ENCODE measurements at regions not wholly inside any gene's neighbourhood (a gene's known extent, or its start where the extent isn't known, plus 50 kb on each side); places are given as distances from the start of the nearest gene placed in this dataset.

DNA sequence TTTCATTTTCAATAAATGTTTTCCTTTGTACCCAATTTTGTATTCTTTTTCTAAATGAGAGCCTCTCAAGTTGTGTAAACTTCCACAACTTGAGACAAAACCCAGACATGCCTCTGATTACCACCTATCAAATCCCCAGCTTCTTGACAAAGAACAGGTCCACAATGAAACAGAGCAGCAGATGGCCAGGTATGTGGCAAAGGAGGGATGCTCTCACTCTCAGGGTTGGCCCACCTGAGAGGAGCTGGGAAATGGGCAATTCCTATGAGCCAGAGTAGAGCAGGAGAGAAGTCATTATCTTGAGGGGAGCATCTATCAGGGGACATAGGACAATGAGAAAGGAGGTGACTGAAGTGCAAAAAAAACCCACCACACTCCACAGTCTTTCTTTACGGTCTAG lies 273.5 kb upstream of the FAM241A start:
- Histone ChIP-seq H3K9ac (ENCODE audit: insufficient read length, low read depth) (no peak overlapping the region), H3K4me3 (ENCODE audit: insufficient read length, low read depth) (no peak overlapping the region), H3K36me3 (ENCODE audit: insufficient read depth, insufficient read length, low read length) (no peaks in the 10 kb centered on the region), H3K9me3 (ENCODE audit: insufficient read depth, low read length) (no peaks in the 10 kb centered on the region), H3K4me1 (ENCODE audit: insufficient read depth, insufficient read length) (no peaks in the 10 kb centered on the region), H3K27me3 (ENCODE audit: insufficient read depth, insufficient read length) (no peaks in the 10 kb centered on the region)
- TF ChIP-seq SUZ12 (IDR thresholded peaks at IDR 0.05; ENCODE audit: extremely low read depth, insufficient read depth, insufficient read length) (no peak), ZNF274 (IDR thresholded peaks at IDR 0.05; ENCODE audit: low read depth, low read length) (no peak), YY1 (IDR thresholded peaks at IDR 0.05; ENCODE audit: insufficient read depth, insufficient read length) (no peak)
- DNase-seq (ENCODE audit: low read depth, low spot score) = no peak

GRCh38 chr4:111873801-111874200 lies 271.5 kb upstream of the FAM241A start:
- DNase-seq (ENCODE audit: low read depth, low spot score) = no peak
- Histone ChIP-seq H3K9ac (ENCODE audit: insufficient read length, low read depth) (no peak overlapping the region), H3K27me3 (ENCODE audit: insufficient read depth, insufficient read length) (no peaks in the 10 kb centered on the region), H3K4me1 (ENCODE audit: insufficient read depth, insufficient read length) (no peaks in the 10 kb centered on the region), H3K36me3 (ENCODE audit: insufficient read depth, insufficient read length, low read length) (no peaks in the 10 kb centered on the region), H3K9me3 (ENCODE audit: insufficient read depth, low read length) (no peaks in the 10 kb centered on the region), H3K4me3 (ENCODE audit: insufficient read length, low read depth) (no peak overlapping the region)
- no peak for TF ChIP-seq SUZ12 (IDR thresholded peaks at IDR 0.05; ENCODE audit: extremely low read depth, insufficient read depth, insufficient read length)
- TF ChIP-seq ZNF274 (IDR thresholded peaks at IDR 0.05; ENCODE audit: low read depth, low read length) = no peak
- TF ChIP-seq YY1 (IDR thresholded peaks at IDR 0.05; ENCODE audit: insufficient read depth, insufficient read length) = no peak

- Histone ChIP-seq H3K27me3 (ENCODE audit: insufficient read depth, insufficient read length) (no peaks in the 10 kb centered on the region), H3K9ac (ENCODE audit: insufficient read length, low read depth) (no peak overlapping the region), H3K4me1 (ENCODE audit: insufficient read depth, insufficient read length) (no peaks in the 10 kb centered on the region), H3K9me3 (ENCODE audit: insufficient read depth, low read length) (no peaks in the 10 kb centered on the region), H3K36me3 (ENCODE audit: insufficient read depth, insufficient read length, low read length) (no peaks in the 10 kb centered on the region), H3K4me3 (ENCODE audit: insufficient read length, low read depth) (no peak overlapping the region)
- no peak for DNase-seq (ENCODE audit: low read depth, low spot score)
- no peak for TF ChIP-seq YY1 (IDR thresholded peaks at IDR 0.05; ENCODE audit: insufficient read depth, insufficient read length)
- no peak for TF ChIP-seq SUZ12 (IDR thresholded peaks at IDR 0.05; ENCODE audit: extremely low read depth, insufficient read depth, insufficient read length)
- TF ChIP-seq ZNF274 (IDR thresholded peaks at IDR 0.05; ENCODE audit: low read depth, low read length) = no peak
Measured at GRCh38 chr4:111879539-111879938, 265.7 kb upstream of the FAM241A start.

- no peak overlapping the region for H3K9ac ChIP-seq (ENCODE audit: insufficient read length, low read depth)
- TF ChIP-seq SUZ12 (IDR thresholded peaks at IDR 0.05; ENCODE audit: extremely low read depth, insufficient read depth, insufficient read length) (no peak), YY1 (IDR thresholded peaks at IDR 0.05; ENCODE audit: insufficient read depth, insufficient read length) (no peak), ZNF274 (IDR thresholded peaks at IDR 0.05; ENCODE audit: low read depth, low read length) (no peak)
Measured at GRCh38 chr4:111880116-111880515, 265.1 kb upstream of the FAM241A start.

GRCh38 chr4:111883557-111883999 lies 261.7 kb upstream of the FAM241A start:
- Histone ChIP-seq H3K4me3 (ENCODE audit: insufficient read length, low read depth) (no peak overlapping the region), H3K27me3 (ENCODE audit: insufficient read depth, insufficient read length) (no peaks in the 10 kb centered on the region)
- no peak for DNase-seq (ENCODE audit: low read depth, low spot score)

More at GRCh38 chr4:111880116-111880515, 265.1 kb upstream of the FAM241A start:
- Histone ChIP-seq H3K36me3 (ENCODE audit: insufficient read depth, insufficient read length, low read length) (no peaks in the 10 kb centered on the region), H3K27me3 (ENCODE audit: insufficient read depth, insufficient read length) (no peaks in the 10 kb centered on the region), H3K4me3 (ENCODE audit: insufficient read length, low read depth) (no peak overlapping the region), H3K9me3 (ENCODE audit: insufficient read depth, low read length) (no peaks in the 10 kb centered on the region), H3K4me1 (ENCODE audit: insufficient read depth, insufficient read length) (no peaks in the 10 kb centered on the region)
- DNase-seq (ENCODE audit: low read depth, low spot score) = no peak

DNA sequence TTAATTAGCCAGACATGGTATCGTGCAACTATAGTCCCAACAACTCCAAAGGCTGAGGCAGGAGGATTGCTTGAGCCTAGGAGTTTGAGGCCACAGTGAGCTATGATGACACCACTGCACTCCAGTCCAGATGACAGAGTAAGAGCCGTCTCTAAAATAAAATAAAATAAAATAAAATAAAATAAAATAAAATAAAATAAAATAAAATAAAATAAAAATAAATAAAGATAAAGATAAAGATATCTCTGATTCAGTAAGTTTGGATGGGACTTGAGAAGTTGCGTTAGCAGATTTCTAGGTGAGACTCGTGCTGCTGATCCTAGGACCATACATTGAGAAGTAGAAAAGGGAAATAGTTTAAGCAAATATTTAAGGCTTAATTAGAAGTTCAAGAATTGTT lies 254.8 kb upstream of the FAM241A start:
- Histone ChIP-seq H3K4me1 (ENCODE audit: insufficient read depth, insufficient read length) (no peaks in the 10 kb centered on the region), H3K9me3 (ENCODE audit: insufficient read depth, low read length) (peaks cover 13% of the 10 kb centered on the region)
- no peak for TF ChIP-seq ZNF274 (IDR thresholded peaks at IDR 0.05; ENCODE audit: low read depth, low read length)
- TF ChIP-seq SUZ12 (IDR thresholded peaks at IDR 0.05; ENCODE audit: extremely low read depth, insufficient read depth, insufficient read length) = no peak
- no peak for TF ChIP-seq YY1 (IDR thresholded peaks at IDR 0.05; ENCODE audit: insufficient read depth, insufficient read length)

More at GRCh38 chr4:111883557-111883999, 261.7 kb upstream of the FAM241A start:
- H3K9me3 ChIP-seq (ENCODE audit: insufficient read depth, low read length) = no peaks in the 10 kb centered on the region
- H3K4me1 ChIP-seq (ENCODE audit: insufficient read depth, insufficient read length) = no peaks in the 10 kb centered on the region
- no peak for TF ChIP-seq YY1 (IDR thresholded peaks at IDR 0.05; ENCODE audit: insufficient read depth, insufficient read length)
- no peaks in the 10 kb centered on the region for H3K36me3 ChIP-seq (ENCODE audit: insufficient read depth, insufficient read length, low read length)
- no peak overlapping the region for H3K9ac ChIP-seq (ENCODE audit: insufficient read length, low read depth)

GRCh38 chr4:111905511-111905910 lies 239.7 kb upstream of the FAM241A start:
- Histone ChIP-seq H3K9ac (ENCODE audit: insufficient read length, low read depth) (no peak overlapping the region), H3K4me3 (ENCODE audit: insufficient read length, low read depth) (no peak overlapping the region), H3K9me3 (ENCODE audit: insufficient read depth, low read length) (no peaks in the 10 kb centered on the region), H3K4me1 (ENCODE audit: insufficient read depth, insufficient read length) (no peaks in the 10 kb centered on the region), H3K36me3 (ENCODE audit: insufficient read depth, insufficient read length, low read length) (no peaks in the 10 kb centered on the region), H3K27me3 (ENCODE audit: insufficient read depth, insufficient read length) (no peaks in the 10 kb centered on the region)
- no peak for TF ChIP-seq YY1 (IDR thresholded peaks at IDR 0.05; ENCODE audit: insufficient read depth, insufficient read length)
- TF ChIP-seq ZNF274 (IDR thresholded peaks at IDR 0.05; ENCODE audit: low read depth, low read length) = no peak
- TF ChIP-seq SUZ12 (IDR thresholded peaks at IDR 0.05; ENCODE audit: extremely low read depth, insufficient read depth, insufficient read length) = no peak
- no peak for DNase-seq (ENCODE audit: low read depth, low spot score)

More for the DNA sequence above, 254.8 kb upstream of the FAM241A start:
- no peak for DNase-seq (ENCODE audit: low read depth, low spot score)
- no peak overlapping the region for H3K4me3 ChIP-seq (ENCODE audit: insufficient read length, low read depth)
- no peaks in the 10 kb centered on the region for H3K36me3 ChIP-seq (ENCODE audit: insufficient read depth, insufficient read length, low read length)
- H3K9ac ChIP-seq (ENCODE audit: insufficient read length, low read depth) = no peak overlapping the region
- no peaks in the 10 kb centered on the region for H3K27me3 ChIP-seq (ENCODE audit: insufficient read depth, insufficient read length)

DNA sequence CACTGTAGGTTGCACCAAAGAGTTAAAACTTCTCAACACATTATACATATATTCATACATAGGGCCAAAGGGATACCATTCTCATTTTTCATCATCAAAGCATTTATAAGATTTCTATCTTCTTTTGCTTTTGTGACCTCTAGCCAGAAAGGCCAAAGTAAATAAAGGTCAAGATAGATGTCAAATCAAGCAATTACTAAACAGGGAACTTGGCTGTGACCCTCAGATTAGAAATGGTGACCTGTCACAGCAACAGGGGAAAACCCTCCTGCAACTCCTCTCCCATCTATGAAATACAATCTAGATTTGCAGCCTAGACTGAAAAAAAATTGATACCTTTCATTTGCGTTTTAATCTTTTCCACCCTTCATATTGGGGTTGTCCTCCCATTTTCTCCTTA lies 225.6 kb upstream of the FAM241A start:
- TF ChIP-seq YY1 (IDR thresholded peaks at IDR 0.05; ENCODE audit: insufficient read depth, insufficient read length) (no peak), SUZ12 (IDR thresholded peaks at IDR 0.05; ENCODE audit: extremely low read depth, insufficient read depth, insufficient read length) (no peak), ZNF274 (IDR thresholded peaks at IDR 0.05; ENCODE audit: low read depth, low read length) (no peak)
- no peak overlapping the region for H3K4me3 ChIP-seq (ENCODE audit: insufficient read length, low read depth)
- H3K27me3 ChIP-seq (ENCODE audit: insufficient read depth, insufficient read length) = no peaks in the 10 kb centered on the region
- no peak for DNase-seq (ENCODE audit: low read depth, low spot score)
- H3K4me1 ChIP-seq (ENCODE audit: insufficient read depth, insufficient read length) = no peaks in the 10 kb centered on the region
- H3K36me3 ChIP-seq (ENCODE audit: insufficient read depth, insufficient read length, low read length) = no peaks in the 10 kb centered on the region
- H3K9ac ChIP-seq (ENCODE audit: insufficient read length, low read depth) = no peak overlapping the region
- H3K9me3 ChIP-seq (ENCODE audit: insufficient read depth, low read length) = no peaks in the 10 kb centered on the region

All from NT2/D1 (cell line).